ENCODE measurements at regions not wholly inside any gene's neighbourhood (a gene's known extent, or its start where the extent isn't known, plus 50 kb on each side); places are given as distances from the start of the nearest gene placed in this dataset.

DNA sequence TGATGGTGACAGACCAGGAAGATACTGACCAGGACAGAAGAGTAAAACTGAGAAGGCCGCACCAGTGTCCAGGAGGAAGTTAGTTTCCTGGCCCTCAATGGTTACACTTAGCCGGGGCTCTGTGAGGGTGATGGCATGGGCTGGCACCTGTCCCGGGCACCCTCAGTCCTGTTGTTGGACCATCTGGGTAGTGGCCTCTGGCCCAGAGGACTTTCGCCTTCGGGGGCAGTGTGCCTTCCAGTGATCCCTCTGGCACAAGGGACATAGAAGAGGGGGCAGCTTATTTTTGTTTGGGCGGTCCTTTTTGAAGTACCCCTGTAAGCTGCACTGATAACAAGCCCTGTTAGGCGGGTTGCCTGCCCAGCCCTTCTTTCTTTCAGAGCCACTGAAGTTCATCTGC lies 1108.6 kb downstream of the TAF11L14 start:
- no peak for DNase-seq
- CTCF ChIA-PET = no interaction called here
- no TSS peak for BruUV-seq (replicated peaks)
- peaks cover 13% of the 10 kb centered on the region for H3K36me3 Mint-ChIP-seq (ENCODE audit: insufficient read depth, unreplicated experiment)
- H3K27ac Mint-ChIP-seq (ENCODE audit: unreplicated experiment) = no peak overlapping the region
- intact Hi-C loops (cut with micrococcal nuclease; ENCODE audit: unreplicated experiment) = no loop called here
- H3K27me3 Mint-ChIP-seq (ENCODE audit: unreplicated experiment) = no peaks in the 10 kb centered on the region
- no peaks in the 10 kb centered on the region for H3K4me1 Mint-ChIP-seq (ENCODE audit: low read depth, unreplicated experiment)
- no peak overlapping the region for H3K4me3 Mint-ChIP-seq (ENCODE audit: low read depth, unreplicated experiment)
- H3K9me3 Mint-ChIP-seq (ENCODE audit: low read depth, unreplicated experiment) = peaks cover 3% of the 10 kb centered on the region
- TF ChIP-seq, protein P1, sequence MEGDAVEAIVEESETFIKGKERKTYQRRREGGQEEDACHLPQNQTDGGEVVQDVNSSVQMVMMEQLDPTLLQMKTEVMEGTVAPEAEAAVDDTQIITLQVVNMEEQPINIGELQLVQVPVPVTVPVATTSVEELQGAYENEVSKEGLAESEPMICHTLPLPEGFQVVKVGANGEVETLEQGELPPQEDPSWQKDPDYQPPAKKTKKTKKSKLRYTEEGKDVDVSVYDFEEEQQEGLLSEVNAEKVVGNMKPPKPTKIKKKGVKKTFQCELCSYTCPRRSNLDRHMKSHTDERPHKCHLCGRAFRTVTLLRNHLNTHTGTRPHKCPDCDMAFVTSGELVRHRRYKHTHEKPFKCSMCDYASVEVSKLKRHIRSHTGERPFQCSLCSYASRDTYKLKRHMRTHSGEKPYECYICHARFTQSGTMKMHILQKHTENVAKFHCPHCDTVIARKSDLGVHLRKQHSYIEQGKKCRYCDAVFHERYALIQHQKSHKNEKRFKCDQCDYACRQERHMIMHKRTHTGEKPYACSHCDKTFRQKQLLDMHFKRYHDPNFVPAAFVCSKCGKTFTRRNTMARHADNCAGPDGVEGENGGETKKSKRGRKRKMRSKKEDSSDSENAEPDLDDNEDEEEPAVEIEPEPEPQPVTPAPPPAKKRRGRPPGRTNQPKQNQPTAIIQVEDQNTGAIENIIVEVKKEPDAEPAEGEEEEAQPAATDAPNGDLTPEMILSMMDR (IDR thresholded peaks at IDR 0.05; ENCODE audit: unreplicated experiment) = no peak

DNA sequence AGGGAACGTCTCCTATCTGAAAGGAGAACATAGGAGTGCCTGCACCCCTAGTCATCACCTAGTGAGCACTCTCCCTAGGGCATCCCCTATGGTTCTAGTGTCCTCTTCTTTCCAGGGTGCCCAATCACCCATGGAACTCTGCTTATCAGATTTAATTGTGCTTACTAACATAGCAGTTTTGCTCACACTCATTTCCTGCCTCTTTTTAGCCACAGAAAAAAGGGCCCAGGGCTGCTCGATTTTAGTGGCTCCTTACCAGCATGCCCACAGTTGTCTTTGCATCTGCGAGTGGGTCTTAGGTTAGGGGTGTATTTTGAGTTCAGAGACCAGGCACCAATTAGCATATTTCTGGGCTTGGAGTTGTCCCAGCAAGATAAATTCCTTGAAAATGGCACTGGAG lies 1110.2 kb downstream of the TAF11L14 start:
- Mint-ChIP-seq H3K36me3 (ENCODE audit: insufficient read depth, unreplicated experiment) (peaks cover 13% of the 10 kb centered on the region), H3K27ac (ENCODE audit: unreplicated experiment) (no peak overlapping the region), H3K4me3 (ENCODE audit: low read depth, unreplicated experiment) (no peak overlapping the region), H3K9me3 (ENCODE audit: low read depth, unreplicated experiment) (peaks cover 3% of the 10 kb centered on the region), H3K27me3 (ENCODE audit: unreplicated experiment) (no peaks in the 10 kb centered on the region), H3K4me1 (ENCODE audit: low read depth, unreplicated experiment) (no peaks in the 10 kb centered on the region)
- no peak for DNase-seq
- BruUV-seq (replicated peaks) = no TSS peak
- TF ChIP-seq, protein P1 (IDR thresholded peaks at IDR 0.05; ENCODE audit: unreplicated experiment) = no peak
- intact Hi-C loops (cut with micrococcal nuclease; ENCODE audit: unreplicated experiment) = no loop called here
- CTCF ChIA-PET = no interaction called here

DNA sequence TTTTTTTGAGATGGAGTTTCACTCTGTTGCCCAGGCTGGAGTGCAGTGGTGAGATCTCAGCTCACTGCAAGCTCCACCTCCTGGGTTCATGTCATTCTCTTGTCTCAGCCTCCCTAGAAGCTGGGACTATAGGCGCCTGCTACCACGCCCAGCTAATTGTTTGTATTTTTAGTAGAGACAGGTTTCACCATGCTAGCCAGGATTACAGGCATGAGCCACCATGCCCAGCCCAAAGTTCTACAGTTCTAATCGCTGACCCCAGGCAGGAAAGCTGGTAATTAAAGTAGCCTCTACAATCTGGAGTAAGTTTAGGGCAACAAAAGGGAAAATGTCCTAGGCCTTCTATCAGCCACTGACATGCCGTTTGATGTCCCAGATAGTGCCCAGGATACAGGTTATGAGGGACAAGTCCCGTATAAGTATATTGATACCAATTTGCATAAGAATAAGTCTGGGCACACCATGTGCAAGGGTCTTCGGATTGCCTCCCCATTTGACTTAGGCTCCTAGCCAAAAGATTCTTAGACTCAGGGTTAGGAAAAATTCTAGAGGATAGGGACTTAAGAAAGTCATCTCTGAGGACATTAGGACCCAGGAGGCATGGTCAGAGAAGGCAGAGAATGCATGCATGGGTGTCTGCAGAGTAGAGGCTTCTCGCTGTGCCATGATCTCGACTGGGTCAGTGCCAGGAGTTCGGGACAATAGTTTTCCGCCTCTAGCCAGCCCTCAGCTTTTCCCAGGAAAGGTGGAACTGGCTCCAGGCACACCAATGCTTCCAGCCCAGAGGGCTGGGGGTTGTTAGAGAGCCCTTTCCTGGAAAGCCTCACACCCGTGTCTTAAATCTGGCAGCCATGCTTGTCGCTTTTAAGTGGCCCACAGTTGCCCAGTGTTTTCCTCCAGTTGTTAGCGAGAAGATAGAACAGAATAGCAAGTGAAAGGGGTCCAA lies 1111.1 kb downstream of the TAF11L14 start:
- BruUV-seq (replicated peaks) = TSS peak; percentile 78
- intact Hi-C loops (cut with micrococcal nuclease; ENCODE audit: unreplicated experiment) = no loop called here
- peaks cover 13% of the 10 kb centered on the region for H3K36me3 Mint-ChIP-seq (ENCODE audit: insufficient read depth, unreplicated experiment)
- CTCF ChIA-PET = no interaction called here
- TF ChIP-seq, protein P1 (IDR thresholded peaks at IDR 0.05; ENCODE audit: unreplicated experiment) = no peak
- no peaks in the 10 kb centered on the region for H3K4me1 Mint-ChIP-seq (ENCODE audit: low read depth, unreplicated experiment)
- H3K27ac Mint-ChIP-seq (ENCODE audit: unreplicated experiment) = peak overlapping the region; percentile 70
- peaks cover 6% of the 10 kb centered on the region for H3K9me3 Mint-ChIP-seq (ENCODE audit: low read depth, unreplicated experiment)
- peak overlapping the region; percentile 72 for H3K4me3 Mint-ChIP-seq (ENCODE audit: low read depth, unreplicated experiment)
- DNase-seq = peak; percentile 18
- no peaks in the 10 kb centered on the region for H3K27me3 Mint-ChIP-seq (ENCODE audit: unreplicated experiment)

DNA sequence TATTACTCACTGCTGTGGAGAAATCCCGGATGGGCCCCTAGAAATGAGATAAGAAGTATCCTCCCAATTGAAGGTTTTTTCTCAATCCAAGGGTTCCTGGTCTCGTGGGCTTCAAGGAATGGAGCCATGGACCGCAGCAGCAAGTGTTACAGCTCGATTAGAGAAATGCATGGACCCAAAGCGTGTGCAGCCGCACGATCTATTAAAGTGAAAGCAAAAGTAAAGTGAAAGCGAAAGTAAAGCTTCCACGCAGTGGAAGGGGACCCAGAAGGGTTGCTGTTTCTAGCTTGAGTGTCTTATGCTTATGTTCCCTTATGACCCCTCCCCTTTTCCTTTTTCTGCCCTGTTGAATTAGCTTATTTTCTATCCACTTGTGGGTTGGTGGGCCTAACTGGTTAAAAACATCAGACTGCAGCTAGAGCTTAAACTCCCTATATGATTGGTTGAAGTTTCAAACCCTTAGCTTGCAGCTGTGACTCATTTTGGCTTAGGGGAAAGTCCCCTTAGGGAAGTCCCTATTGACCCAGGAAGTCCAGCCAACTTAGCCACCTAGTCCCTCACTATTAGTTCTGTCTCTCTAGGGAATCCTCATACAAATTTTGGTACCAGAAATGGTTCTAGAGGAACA lies 1111.8 kb downstream of the TAF11L14 start:
- peak; percentile 51 for DNase-seq
- intact Hi-C loops (cut with micrococcal nuclease; ENCODE audit: unreplicated experiment) = no loop called here
- TF ChIP-seq, protein P1 (IDR thresholded peaks at IDR 0.05; ENCODE audit: unreplicated experiment) = no peak
- Mint-ChIP-seq H3K36me3 (ENCODE audit: insufficient read depth, unreplicated experiment) (peaks cover 13% of the 10 kb centered on the region), H3K27me3 (ENCODE audit: unreplicated experiment) (no peaks in the 10 kb centered on the region), H3K4me3 (ENCODE audit: low read depth, unreplicated experiment) (peak overlapping the region; percentile 72), H3K9me3 (ENCODE audit: low read depth, unreplicated experiment) (peaks cover 6% of the 10 kb centered on the region), H3K27ac (ENCODE audit: unreplicated experiment) (peak overlapping the region; percentile 70), H3K4me1 (ENCODE audit: low read depth, unreplicated experiment) (no peaks in the 10 kb centered on the region)
- CTCF ChIA-PET = interaction anchor here (0.7 kb wide), 1 partner anchor 13 kb away, joined by 3 read pairs; no protein-coding TSS in a partner anchor
- BruUV-seq (replicated peaks) = no TSS peak
